MM.1S (cell line): ENCODE measurements at regions not wholly inside any gene's neighbourhood (a gene's known extent, or its start where the extent isn't known, plus 50 kb on each side); places are given as distances from the start of the nearest gene placed in this dataset.

Experiments
- EZH2 ChIP-seq: fragments of 300-600 bp; sonication (generic); optimal IDR thresholded peaks from 2 replicates; pipeline ENCODE3; 2017; ENCODE audit warnings: low read depth, mild to moderate bottlenecking, antibody characterized with exemption, low read length, mixed read lengths
- TF ChIP-seq, protein P1 (sequence below): fragments of 300-600 bp; sonication (generic); IDR thresholded peaks from 2 replicates; pipeline ENCODE4 v1.5.1; 2016; ENCODE audit warnings: antibody characterized with exemption, low read length, mixed read lengths

DNA sequence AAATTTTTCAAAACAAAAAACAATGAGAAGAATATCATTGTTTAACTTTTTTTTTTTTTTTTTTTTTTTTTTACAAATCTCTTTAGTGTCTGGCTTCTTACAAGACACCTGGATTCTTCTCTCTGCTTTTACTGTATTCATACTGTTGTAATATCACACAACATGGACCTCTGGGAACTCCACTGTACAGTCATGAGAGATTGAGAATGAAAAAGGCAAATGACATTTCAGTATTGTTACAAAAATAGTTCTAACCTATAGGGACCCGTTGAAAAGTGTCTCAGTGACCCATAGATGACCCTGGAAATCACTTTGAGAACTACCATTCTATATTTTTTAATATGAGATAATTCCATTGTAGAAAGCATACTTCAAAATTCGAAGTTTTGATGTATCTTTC, 124.4 kb downstream of the SLIT2 start:
- TF ChIP-seq, protein P1, sequence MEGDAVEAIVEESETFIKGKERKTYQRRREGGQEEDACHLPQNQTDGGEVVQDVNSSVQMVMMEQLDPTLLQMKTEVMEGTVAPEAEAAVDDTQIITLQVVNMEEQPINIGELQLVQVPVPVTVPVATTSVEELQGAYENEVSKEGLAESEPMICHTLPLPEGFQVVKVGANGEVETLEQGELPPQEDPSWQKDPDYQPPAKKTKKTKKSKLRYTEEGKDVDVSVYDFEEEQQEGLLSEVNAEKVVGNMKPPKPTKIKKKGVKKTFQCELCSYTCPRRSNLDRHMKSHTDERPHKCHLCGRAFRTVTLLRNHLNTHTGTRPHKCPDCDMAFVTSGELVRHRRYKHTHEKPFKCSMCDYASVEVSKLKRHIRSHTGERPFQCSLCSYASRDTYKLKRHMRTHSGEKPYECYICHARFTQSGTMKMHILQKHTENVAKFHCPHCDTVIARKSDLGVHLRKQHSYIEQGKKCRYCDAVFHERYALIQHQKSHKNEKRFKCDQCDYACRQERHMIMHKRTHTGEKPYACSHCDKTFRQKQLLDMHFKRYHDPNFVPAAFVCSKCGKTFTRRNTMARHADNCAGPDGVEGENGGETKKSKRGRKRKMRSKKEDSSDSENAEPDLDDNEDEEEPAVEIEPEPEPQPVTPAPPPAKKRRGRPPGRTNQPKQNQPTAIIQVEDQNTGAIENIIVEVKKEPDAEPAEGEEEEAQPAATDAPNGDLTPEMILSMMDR = no peak
- no peak for TF ChIP-seq EZH2
